Prostate gland (tissue), 2 donors: ENCODE measurements at regions not wholly inside any gene's neighbourhood (a gene's known extent, or its start where the extent isn't known, plus 50 kb on each side); places are given as distances from the start of the nearest gene placed in this dataset.

Source experiments
- CTCF ChIP-seq, 4 experiments: fragments of 200-600 bp in 2 of 4; fragments of 450-650 bp in 2 of 4; sonication (generic) in 2 of 4; IDR thresholded peaks; 1 replicate in 3 of 4; 2 replicates in 1 of 4; pipeline ENCODE4 v1.5.1; 2016 to 2019; ENCODE audit warnings: antibody characterized with exemption in 4 of 4, mild to moderate bottlenecking in 2 of 4, moderate library complexity in 2 of 4
- POLR2A ChIP-seq: fragments of 450-650 bp; IDR thresholded peaks from one replicate; pipeline ENCODE4 v1.6.1; 2016; ENCODE audit warnings: antibody characterized with exemption, mild to moderate bottlenecking
- POLR2AphosphoS5 ChIP-seq: sonication (generic); formaldehyde crosslinking; IDR thresholded peaks from one replicate; pipeline ENCODE4 v1.6.1; 2017; ENCODE audit warnings: antibody characterized with exemption

DNA sequence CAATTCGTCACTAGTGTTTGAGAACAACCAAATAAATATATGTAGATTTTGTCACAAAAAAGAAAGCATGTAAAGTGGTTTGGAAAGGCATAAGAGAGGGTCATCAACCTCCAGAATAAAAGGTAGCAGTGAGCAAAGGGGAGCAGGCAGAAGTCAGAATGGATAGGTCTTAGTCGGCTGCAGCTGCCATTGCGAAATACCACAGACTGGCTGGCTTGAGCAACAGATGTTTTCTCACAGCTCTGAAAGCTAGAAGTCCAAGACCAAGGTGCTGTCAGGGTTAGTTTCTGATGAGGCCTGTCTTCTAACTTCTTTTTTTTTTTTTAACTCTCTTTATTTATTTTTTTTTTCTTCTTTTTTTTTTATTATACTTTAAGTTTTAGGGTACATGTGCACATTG is 208.1 kb upstream of the PIK3R1 start:
- TF ChIP-seq CTCF (IDR thresholded peaks at IDR 0.05) (no peak), POLR2A (no peak), POLR2AphosphoS5 (no peak)
